ENCODE measurements at regions not wholly inside any gene's neighbourhood (a gene's known extent, or its start where the extent isn't known, plus 50 kb on each side); places are given as distances from the start of the nearest gene placed in this dataset.
"Not testable (repeated sequence)": the region's sequence is repeated elsewhere in the genome, so short reads cannot be mapped to it uniquely, and the experiment has no call there.

DNA sequence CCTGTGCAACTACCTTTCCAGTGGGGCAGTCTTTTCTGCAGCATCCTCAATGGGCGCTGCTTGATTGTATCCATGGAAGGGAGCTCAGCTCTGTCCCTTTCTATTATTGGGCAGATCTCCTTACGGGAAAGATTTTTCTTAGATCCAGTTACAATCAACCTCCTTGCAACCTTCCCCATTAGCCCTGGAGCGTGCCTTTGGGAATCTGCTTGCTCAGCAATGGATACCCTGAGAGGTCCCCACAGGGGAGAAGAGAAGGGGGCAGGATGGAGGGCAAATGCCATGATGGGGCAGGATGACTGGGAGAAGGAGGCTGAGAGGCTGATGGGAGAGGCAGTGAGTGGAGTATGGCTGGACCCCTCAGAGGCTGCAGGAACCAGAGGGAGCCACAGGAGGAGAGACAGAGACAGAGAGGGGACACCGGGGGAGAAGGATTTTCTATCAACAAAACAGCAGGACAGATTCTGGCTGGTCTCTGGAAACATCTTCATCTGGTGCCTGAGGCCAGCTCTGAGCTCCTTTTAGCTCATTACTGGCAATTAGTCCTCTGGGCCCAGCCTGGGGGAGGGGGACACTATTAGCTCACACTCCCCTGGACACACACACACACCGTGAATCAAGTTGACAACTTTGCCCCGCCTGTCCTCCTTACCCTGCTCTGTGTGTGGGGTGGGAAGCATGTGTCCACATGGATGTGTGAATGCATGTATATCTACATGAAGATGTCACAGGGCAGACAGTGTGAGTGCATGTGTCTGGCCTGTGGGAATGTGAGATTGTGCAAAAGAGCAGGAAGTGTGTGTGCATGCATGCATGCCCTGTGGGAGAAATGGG is 80.8 kb upstream of the PAX2 start:
- no peak for FAIRE-seq
- Histone ChIP-seq H3K27me3 (ENCODE audit: control insufficient read depth, extremely low read depth, insufficient read depth, low read length) (peaks cover 37% of the 10 kb centered on the region), H3K4me2 (ENCODE audit: control insufficient read depth, extremely low read depth, insufficient read depth, low read depth, low read length) (no peak overlapping the region)

DNA sequence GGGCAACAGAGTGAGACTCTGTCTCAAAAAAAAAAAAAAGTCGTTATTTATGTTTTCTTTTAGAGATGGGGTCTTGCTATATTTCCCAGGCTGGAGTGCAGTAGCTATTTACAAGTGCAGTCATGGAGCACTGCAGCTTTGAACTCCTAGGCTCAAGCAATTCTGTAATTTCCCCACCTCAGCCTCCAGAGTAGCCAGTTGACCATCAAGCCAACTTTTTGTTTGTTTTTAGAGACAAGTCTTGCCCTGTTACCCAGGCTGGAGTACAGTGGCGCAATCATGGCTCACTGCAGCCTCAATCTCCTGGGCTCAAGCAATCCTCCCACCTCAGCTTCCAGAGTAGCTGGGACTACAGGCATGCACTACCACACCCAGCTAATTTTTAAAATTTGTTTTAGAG is 78.7 kb upstream of the PAX2 start:
- peaks cover 45% of the 10 kb centered on the region for H3K27me3 ChIP-seq (ENCODE audit: control insufficient read depth, extremely low read depth, insufficient read depth, low read length)
- H3K4me2 ChIP-seq (ENCODE audit: control insufficient read depth, extremely low read depth, insufficient read depth, low read depth, low read length); dilution Hi-C loops (cut with MboI; ENCODE audit: extremely low pct_ligation_motif_present, low sequenced_read_pairs): not testable (repeated sequence)

More for the DNA sequence above, 80.8 kb upstream of the PAX2 start:
- no peak overlapping the region for H3K4me3 ChIP-seq (ENCODE audit: control insufficient read depth in 2 of 3, extremely low read depth in 1 of 3, insufficient read depth in 2 of 3, low read depth in 1 of 3, low read length in 3 of 3)
- H3K9me1 ChIP-seq (ENCODE audit: control insufficient read depth, extremely low read depth, insufficient read depth, low read length): no peaks in the 10 kb centered on the region
- no peak overlapping the region for H3K27ac ChIP-seq (ENCODE audit: control insufficient read depth, insufficient read depth, low read length)
- H3K9ac ChIP-seq (ENCODE audit: control insufficient read depth, extremely low read depth, insufficient read depth, low read length): no peak overlapping the region
- no peaks in the 10 kb centered on the region for H3K79me2 ChIP-seq (ENCODE audit: control insufficient read depth, insufficient read depth, low read length)
- no peak for DNase-seq (ENCODE audit: low read depth, low spot score)
- H3K36me3 ChIP-seq (ENCODE audit: control insufficient read depth in 2 of 2, extremely low read depth in 1 of 2, insufficient read depth in 2 of 2, low read length in 2 of 2): no peaks in the 10 kb centered on the region
- dilution Hi-C loops (cut with MboI; ENCODE audit: extremely low pct_ligation_motif_present, low sequenced_read_pairs): no loop called here
- no peaks in the 10 kb centered on the region for H4K20me1 ChIP-seq (ENCODE audit: control insufficient read depth, extremely low read depth, insufficient read depth, low read length)
- TF ChIP-seq EZH2 (IDR thresholded peaks at IDR 0.05; ENCODE audit: low read length): no peak
- TF ChIP-seq, protein P1, sequence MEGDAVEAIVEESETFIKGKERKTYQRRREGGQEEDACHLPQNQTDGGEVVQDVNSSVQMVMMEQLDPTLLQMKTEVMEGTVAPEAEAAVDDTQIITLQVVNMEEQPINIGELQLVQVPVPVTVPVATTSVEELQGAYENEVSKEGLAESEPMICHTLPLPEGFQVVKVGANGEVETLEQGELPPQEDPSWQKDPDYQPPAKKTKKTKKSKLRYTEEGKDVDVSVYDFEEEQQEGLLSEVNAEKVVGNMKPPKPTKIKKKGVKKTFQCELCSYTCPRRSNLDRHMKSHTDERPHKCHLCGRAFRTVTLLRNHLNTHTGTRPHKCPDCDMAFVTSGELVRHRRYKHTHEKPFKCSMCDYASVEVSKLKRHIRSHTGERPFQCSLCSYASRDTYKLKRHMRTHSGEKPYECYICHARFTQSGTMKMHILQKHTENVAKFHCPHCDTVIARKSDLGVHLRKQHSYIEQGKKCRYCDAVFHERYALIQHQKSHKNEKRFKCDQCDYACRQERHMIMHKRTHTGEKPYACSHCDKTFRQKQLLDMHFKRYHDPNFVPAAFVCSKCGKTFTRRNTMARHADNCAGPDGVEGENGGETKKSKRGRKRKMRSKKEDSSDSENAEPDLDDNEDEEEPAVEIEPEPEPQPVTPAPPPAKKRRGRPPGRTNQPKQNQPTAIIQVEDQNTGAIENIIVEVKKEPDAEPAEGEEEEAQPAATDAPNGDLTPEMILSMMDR (optimal IDR thresholded peaks at IDR 0.05 in 1 of 3, IDR thresholded peaks at IDR 0.05 in 1 of 3, conservative IDR thresholded peaks at IDR 0.05 in 1 of 3; ENCODE audit: extremely low read depth in 1 of 3, insufficient read depth in 2 of 3, low read length in 3 of 3): no peak
- H3K4me1 ChIP-seq (ENCODE audit: control insufficient read depth, extremely low read depth, insufficient read depth, low read length): no peaks in the 10 kb centered on the region
- no peaks in the 10 kb centered on the region for H3K9me3 ChIP-seq (ENCODE audit: control insufficient read depth, low read depth, low read length)
- H2AFZ ChIP-seq (ENCODE audit: control insufficient read depth, low read length): no peak overlapping the region

More for the DNA sequence above, 78.7 kb upstream of the PAX2 start:
- not testable (repeated sequence) for H3K4me3 ChIP-seq (ENCODE audit: control insufficient read depth in 2 of 3, extremely low read depth in 1 of 3, insufficient read depth in 2 of 3, low read depth in 1 of 3, low read length in 3 of 3); H3K36me3 ChIP-seq (ENCODE audit: control insufficient read depth in 2 of 2, extremely low read depth in 1 of 2, insufficient read depth in 2 of 2, low read length in 2 of 2); H3K9ac ChIP-seq (ENCODE audit: control insufficient read depth, extremely low read depth, insufficient read depth, low read length); H3K9me3 ChIP-seq (ENCODE audit: control insufficient read depth, low read depth, low read length); H3K9me1 ChIP-seq (ENCODE audit: control insufficient read depth, extremely low read depth, insufficient read depth, low read length); DNase-seq (ENCODE audit: low read depth, low spot score); H2AFZ ChIP-seq (ENCODE audit: control insufficient read depth, low read length); FAIRE-seq; H3K27ac ChIP-seq (ENCODE audit: control insufficient read depth, insufficient read depth, low read length); H4K20me1 ChIP-seq (ENCODE audit: control insufficient read depth, extremely low read depth, insufficient read depth, low read length); H3K4me1 ChIP-seq (ENCODE audit: control insufficient read depth, extremely low read depth, insufficient read depth, low read length); H3K79me2 ChIP-seq (ENCODE audit: control insufficient read depth, insufficient read depth, low read length)
